ENCODE measurements at regions not wholly inside any gene's neighbourhood (a gene's known extent, or its start where the extent isn't known, plus 50 kb on each side); places are given as distances from the start of the nearest gene placed in this dataset.

DNA sequence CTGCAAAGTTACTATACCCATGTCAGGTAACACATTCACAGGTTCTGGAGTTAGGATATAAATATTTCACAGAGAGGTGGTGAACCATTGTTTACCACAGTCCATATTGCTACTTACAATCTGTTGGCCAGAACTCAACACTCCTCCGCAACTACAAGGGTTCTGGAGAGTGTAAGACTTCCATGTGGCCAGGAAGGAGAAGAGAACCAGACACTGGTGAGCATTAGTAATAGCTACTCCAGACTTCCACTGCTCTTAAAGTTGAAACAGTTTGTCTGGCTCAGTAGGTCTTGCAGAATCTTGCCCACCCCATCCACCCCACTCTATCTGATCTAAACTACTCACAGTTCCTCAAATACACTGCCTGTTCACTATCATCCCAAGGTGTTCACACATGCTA, 369.6 kb downstream of the DUSP6 start:
- no peaks in the 10 kb centered on the region for H3K27me3 ChIP-seq
- H3K4me3 ChIP-seq (ENCODE audit: low read depth in 1 of 2, low read length in 1 of 2) = no peak overlapping the region
- no peak overlapping the region for H3K27ac ChIP-seq
- H3K9me3 ChIP-seq = no peaks in the 10 kb centered on the region
- H3K36me3 ChIP-seq = no peaks in the 10 kb centered on the region
- TF ChIP-seq, protein P1, sequence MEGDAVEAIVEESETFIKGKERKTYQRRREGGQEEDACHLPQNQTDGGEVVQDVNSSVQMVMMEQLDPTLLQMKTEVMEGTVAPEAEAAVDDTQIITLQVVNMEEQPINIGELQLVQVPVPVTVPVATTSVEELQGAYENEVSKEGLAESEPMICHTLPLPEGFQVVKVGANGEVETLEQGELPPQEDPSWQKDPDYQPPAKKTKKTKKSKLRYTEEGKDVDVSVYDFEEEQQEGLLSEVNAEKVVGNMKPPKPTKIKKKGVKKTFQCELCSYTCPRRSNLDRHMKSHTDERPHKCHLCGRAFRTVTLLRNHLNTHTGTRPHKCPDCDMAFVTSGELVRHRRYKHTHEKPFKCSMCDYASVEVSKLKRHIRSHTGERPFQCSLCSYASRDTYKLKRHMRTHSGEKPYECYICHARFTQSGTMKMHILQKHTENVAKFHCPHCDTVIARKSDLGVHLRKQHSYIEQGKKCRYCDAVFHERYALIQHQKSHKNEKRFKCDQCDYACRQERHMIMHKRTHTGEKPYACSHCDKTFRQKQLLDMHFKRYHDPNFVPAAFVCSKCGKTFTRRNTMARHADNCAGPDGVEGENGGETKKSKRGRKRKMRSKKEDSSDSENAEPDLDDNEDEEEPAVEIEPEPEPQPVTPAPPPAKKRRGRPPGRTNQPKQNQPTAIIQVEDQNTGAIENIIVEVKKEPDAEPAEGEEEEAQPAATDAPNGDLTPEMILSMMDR (IDR thresholded peaks at IDR 0.05) = no peak
- no peaks in the 10 kb centered on the region for H3K4me1 ChIP-seq (ENCODE audit: control insufficient read depth in 1 of 2, insufficient read depth in 1 of 2, low read depth in 1 of 2, low read length in 1 of 2)

DNA sequence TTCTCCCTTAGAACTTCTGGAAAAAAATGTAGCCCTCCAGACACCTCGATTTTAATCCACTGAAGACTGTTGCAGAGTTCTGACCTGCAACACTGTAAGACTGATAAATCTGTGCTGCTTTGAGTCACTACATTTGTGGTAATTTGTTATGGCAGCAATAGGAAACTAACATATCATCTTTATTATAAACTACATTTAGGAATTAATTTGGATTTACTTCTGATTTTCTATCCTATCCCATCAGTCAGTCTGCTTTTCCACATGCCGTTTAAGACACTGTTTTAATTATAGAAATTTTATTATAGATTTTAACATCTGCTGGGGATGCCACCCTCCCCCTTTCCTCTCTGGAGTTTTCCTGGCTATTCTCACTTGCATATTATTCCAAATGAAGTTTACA, 375.2 kb downstream of the DUSP6 start:
- TF ChIP-seq, protein P1 (IDR thresholded peaks at IDR 0.05) = no peak
- Histone ChIP-seq H3K4me3 (ENCODE audit: low read depth in 1 of 2, low read length in 1 of 2) (no peak overlapping the region), H3K9me3 (no peaks in the 10 kb centered on the region), H3K4me1 (ENCODE audit: control insufficient read depth in 1 of 2, insufficient read depth in 1 of 2, low read depth in 1 of 2, low read length in 1 of 2) (no peaks in the 10 kb centered on the region), H3K36me3 (no peaks in the 10 kb centered on the region), H3K27me3 (no peaks in the 10 kb centered on the region), H3K27ac (no peak overlapping the region)

DNA sequence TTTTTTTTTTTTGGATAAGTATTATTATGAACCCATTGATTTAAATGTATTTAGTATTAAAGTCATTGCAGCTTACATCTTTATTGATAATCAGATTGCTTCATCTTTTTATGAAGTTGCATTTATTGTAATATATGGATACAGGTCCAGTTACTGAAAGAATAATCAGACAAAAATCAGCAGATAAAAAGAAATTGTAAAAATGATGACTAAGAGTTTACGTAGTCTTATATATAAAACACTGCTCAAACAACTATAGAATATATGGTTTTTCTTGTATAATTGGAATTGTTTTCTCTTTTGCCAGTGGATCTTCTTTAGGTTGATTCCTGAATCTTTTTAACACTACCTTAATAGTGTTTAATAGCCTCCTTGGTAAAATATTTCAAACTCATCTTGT, 378.3 kb downstream of the DUSP6 start:
- Histone ChIP-seq H3K9me3 (no peaks in the 10 kb centered on the region), H3K27ac (no peak overlapping the region), H3K4me3 (ENCODE audit: low read depth in 1 of 2, low read length in 1 of 2) (no peak overlapping the region), H3K36me3 (no peaks in the 10 kb centered on the region), H3K27me3 (no peaks in the 10 kb centered on the region), H3K4me1 (ENCODE audit: control insufficient read depth in 1 of 2, insufficient read depth in 1 of 2, low read depth in 1 of 2, low read length in 1 of 2) (no peaks in the 10 kb centered on the region)
- TF ChIP-seq, protein P1 (IDR thresholded peaks at IDR 0.05) = no peak

DNA sequence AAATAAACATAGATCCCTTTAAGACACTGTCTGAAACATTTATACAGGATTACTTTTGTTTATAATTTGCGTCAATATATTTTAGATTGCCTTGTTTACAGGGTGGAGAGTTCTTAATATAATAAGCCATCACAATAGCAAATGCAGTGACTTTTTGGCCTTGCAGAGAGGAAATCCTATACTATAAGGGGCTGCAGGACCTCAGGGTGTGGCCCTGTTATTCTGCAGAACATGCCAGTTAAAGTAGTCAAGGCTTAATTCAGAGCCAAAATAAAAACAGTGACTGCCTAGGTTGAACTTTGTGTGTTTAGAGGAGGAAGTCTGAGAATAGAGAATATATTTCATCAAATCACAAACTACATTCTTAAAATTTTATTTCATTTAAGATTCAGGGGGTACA, 381.6 kb downstream of the DUSP6 start:
- Histone ChIP-seq H3K27ac (no peak overlapping the region), H3K9me3 (no peaks in the 10 kb centered on the region), H3K4me3 (ENCODE audit: low read depth in 1 of 2, low read length in 1 of 2) (no peak overlapping the region), H3K4me1 (ENCODE audit: control insufficient read depth in 1 of 2, insufficient read depth in 1 of 2, low read depth in 1 of 2, low read length in 1 of 2) (no peaks in the 10 kb centered on the region), H3K36me3 (no peaks in the 10 kb centered on the region), H3K27me3 (no peaks in the 10 kb centered on the region)
- TF ChIP-seq, protein P1 (IDR thresholded peaks at IDR 0.05) = no peak

DNA sequence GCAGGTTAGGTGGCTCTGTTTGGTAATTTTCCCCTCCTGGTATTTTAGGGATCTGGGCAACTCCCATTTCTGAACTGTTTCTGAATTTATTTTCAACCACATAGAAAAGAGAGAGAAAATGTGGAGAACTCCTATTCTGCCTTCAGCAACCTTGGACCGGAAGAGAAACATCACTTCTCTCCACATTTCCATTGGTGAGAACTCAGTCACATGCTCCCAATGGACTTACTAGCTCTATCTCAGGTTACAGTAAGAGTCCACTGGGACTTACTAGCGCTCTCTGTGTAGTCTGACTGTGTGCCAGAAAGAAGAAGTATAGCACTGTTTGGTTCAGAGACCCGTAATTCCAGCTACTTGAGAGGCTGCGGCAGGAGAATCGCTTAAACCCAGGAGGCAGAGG, 383.2 kb downstream of the DUSP6 start:
- TF ChIP-seq, protein P1 (IDR thresholded peaks at IDR 0.05) = no peak
- Histone ChIP-seq H3K27ac (no peak overlapping the region), H3K36me3 (no peaks in the 10 kb centered on the region), H3K9me3 (no peaks in the 10 kb centered on the region), H3K4me1 (ENCODE audit: control insufficient read depth in 1 of 2, insufficient read depth in 1 of 2, low read depth in 1 of 2, low read length in 1 of 2) (no peaks in the 10 kb centered on the region), H3K4me3 (ENCODE audit: low read depth in 1 of 2, low read length in 1 of 2) (no peak overlapping the region), H3K27me3 (no peaks in the 10 kb centered on the region)
